ENCODE measurements at regions not wholly inside any gene's neighbourhood (a gene's known extent, or its start where the extent isn't known, plus 50 kb on each side); places are given as distances from the start of the nearest gene placed in this dataset.
"Not testable (repeated sequence)": the region's sequence is repeated elsewhere in the genome, so short reads cannot be mapped to it uniquely, and the experiment has no call there.

DNA sequence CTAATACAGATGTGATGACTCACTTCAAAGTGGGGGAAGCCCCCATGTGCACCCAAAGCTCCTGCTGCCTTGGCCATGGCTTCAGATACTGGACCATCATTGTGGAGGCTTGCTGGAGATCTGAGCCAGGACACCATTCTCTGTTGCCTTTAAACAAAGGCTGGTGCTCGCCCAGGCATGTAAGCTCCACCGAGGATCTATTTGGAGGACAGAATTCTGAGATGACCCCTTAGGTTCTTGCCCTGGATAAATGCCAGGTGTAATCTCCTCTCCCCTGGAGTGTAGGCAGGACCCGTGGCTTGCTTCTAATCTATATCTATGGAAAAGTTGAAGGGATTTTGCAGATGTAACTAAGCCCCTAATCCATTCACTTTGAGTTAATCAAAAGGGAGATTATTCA lies 141.0 kb downstream of the UNC93B1 start:
- not testable (repeated sequence) for H3K4me3 ChIP-seq (ENCODE audit: insufficient read length, low read depth); DNase-seq (ENCODE audit: low read depth, low spot score); H3K36me3 ChIP-seq (ENCODE audit: insufficient read depth, insufficient read length, low read length); H3K9me3 ChIP-seq (ENCODE audit: insufficient read depth, low read length); H3K27me3 ChIP-seq (ENCODE audit: insufficient read depth, insufficient read length); H3K9ac ChIP-seq (ENCODE audit: insufficient read length, low read depth); H3K4me1 ChIP-seq (ENCODE audit: insufficient read depth, insufficient read length)

GRCh38 chr11:67859513-67860161 lies 144.3 kb downstream of the UNC93B1 start:
- not testable (repeated sequence) for H3K36me3 ChIP-seq (ENCODE audit: insufficient read depth, insufficient read length, low read length); H3K27me3 ChIP-seq (ENCODE audit: insufficient read depth, insufficient read length); H3K4me1 ChIP-seq (ENCODE audit: insufficient read depth, insufficient read length); H3K4me3 ChIP-seq (ENCODE audit: insufficient read length, low read depth); H3K9me3 ChIP-seq (ENCODE audit: insufficient read depth, low read length); H3K9ac ChIP-seq (ENCODE audit: insufficient read length, low read depth); DNase-seq (ENCODE audit: low read depth, low spot score)

- DNase-seq (ENCODE audit: low read depth, low spot score); H3K4me3 ChIP-seq (ENCODE audit: insufficient read length, low read depth); H3K27me3 ChIP-seq (ENCODE audit: insufficient read depth, insufficient read length); H3K4me1 ChIP-seq (ENCODE audit: insufficient read depth, insufficient read length); H3K9me3 ChIP-seq (ENCODE audit: insufficient read depth, low read length); H3K36me3 ChIP-seq (ENCODE audit: insufficient read depth, insufficient read length, low read length); H3K9ac ChIP-seq (ENCODE audit: insufficient read length, low read depth): not testable (repeated sequence)
These were observed 153.2 kb downstream of the UNC93B1 start for GRCh38 chr11:67850747-67851146.

DNA sequence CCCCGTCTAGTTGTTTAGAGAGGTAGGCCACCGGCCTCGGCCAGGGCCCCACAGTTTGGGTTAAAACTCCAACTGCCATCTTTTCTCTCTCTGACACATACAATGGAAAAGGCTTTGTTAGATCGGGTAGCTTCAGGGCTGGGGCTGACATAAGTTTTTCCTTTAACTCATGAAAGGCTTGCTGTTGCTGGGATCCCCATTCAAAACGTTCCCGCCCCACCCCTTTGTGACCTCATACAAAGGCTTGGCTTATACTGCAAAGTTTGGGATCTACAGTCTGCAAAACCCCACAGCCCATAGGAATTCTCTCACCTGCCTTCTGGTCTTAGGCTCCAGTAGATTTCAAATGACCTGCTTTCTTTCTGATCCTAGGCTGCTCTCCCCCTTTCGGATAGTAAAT lies 154.1 kb downstream of the UNC93B1 start:
- not testable (repeated sequence) for H3K9me3 ChIP-seq (ENCODE audit: insufficient read depth, low read length); H3K36me3 ChIP-seq (ENCODE audit: insufficient read depth, insufficient read length, low read length); H3K9ac ChIP-seq (ENCODE audit: insufficient read length, low read depth); DNase-seq (ENCODE audit: low read depth, low spot score); H3K27me3 ChIP-seq (ENCODE audit: insufficient read depth, insufficient read length); H3K4me3 ChIP-seq (ENCODE audit: insufficient read length, low read depth); H3K4me1 ChIP-seq (ENCODE audit: insufficient read depth, insufficient read length)

DNA sequence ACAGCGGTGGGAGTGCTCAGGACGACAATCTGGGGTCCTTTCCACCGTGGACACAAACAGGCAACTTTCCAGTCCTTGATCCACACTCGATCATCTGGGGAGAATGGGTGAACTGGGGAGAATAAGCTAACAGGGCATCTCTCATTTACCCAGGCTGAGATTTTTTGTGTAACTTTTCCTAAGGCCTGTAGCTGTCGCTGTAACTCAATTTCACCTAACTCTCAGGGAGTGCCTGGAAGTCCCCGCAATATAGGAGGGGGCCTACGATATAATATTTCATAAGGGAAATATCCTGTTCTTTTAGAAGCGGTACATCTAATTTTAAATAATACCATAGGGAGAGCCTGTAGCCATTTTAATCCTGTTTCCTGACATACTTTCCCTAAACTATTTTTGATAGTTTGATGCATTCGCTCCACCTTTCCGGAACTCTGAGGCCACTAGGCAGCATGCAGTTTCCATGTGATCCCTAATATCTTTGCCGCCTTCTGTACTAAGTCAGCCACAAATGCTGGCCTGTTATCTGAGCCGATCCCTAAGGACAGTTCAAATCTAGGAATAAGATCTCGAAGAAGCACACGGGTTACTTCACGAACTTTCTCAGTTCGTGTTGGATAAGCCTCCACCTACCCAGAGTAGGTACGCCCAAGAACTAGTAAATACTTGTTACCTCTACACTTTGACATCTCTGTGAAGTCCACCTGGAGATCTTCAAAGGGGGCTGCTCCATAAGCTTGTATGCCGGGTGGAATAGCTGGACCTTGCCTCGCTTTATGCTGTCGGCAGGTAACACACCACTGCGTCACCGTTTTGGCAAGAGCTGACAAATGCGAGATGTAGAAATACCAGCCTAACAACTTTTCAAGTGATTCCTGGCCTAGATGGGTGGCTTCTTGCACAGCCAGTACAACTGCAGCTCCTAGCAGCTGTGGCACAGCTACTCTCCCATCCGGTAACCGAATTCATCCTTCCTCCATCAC lies 155.7 kb downstream of the UNC93B1 start:
- not testable (repeated sequence) for H3K36me3 ChIP-seq (ENCODE audit: insufficient read depth, insufficient read length, low read length); DNase-seq (ENCODE audit: low read depth, low spot score); H3K9me3 ChIP-seq (ENCODE audit: insufficient read depth, low read length); H3K4me3 ChIP-seq (ENCODE audit: insufficient read length, low read depth); H3K27me3 ChIP-seq (ENCODE audit: insufficient read depth, insufficient read length); H3K4me1 ChIP-seq (ENCODE audit: insufficient read depth, insufficient read length)
- peak overlapping the region; percentile 42 for H3K9ac ChIP-seq (ENCODE audit: insufficient read length, low read depth)

GRCh38 chr11:67846303-67846702 lies 157.6 kb downstream of the UNC93B1 start:
- not testable (repeated sequence) for H3K36me3 ChIP-seq (ENCODE audit: insufficient read depth, insufficient read length, low read length); H3K27me3 ChIP-seq (ENCODE audit: insufficient read depth, insufficient read length); H3K9me3 ChIP-seq (ENCODE audit: insufficient read depth, low read length); H3K4me1 ChIP-seq (ENCODE audit: insufficient read depth, insufficient read length); DNase-seq (ENCODE audit: low read depth, low spot score); H3K9ac ChIP-seq (ENCODE audit: insufficient read length, low read depth); H3K4me3 ChIP-seq (ENCODE audit: insufficient read length, low read depth)

GRCh38 chr11:67845296-67845695 lies 158.6 kb downstream of the UNC93B1 start:
- not testable (repeated sequence) for H3K9me3 ChIP-seq (ENCODE audit: insufficient read depth, low read length); H3K4me3 ChIP-seq (ENCODE audit: insufficient read length, low read depth); DNase-seq (ENCODE audit: low read depth, low spot score); H3K27me3 ChIP-seq (ENCODE audit: insufficient read depth, insufficient read length); H3K4me1 ChIP-seq (ENCODE audit: insufficient read depth, insufficient read length); H3K9ac ChIP-seq (ENCODE audit: insufficient read length, low read depth); H3K36me3 ChIP-seq (ENCODE audit: insufficient read depth, insufficient read length, low read length)

GRCh38 chr11:67840599-67840998 lies 163.3 kb downstream of the UNC93B1 start:
- H3K4me3 ChIP-seq (ENCODE audit: insufficient read length, low read depth); H3K9me3 ChIP-seq (ENCODE audit: insufficient read depth, low read length); H3K27me3 ChIP-seq (ENCODE audit: insufficient read depth, insufficient read length); H3K4me1 ChIP-seq (ENCODE audit: insufficient read depth, insufficient read length); DNase-seq (ENCODE audit: low read depth, low spot score); H3K36me3 ChIP-seq (ENCODE audit: insufficient read depth, insufficient read length, low read length); H3K9ac ChIP-seq (ENCODE audit: insufficient read length, low read depth): not testable (repeated sequence)

DNA sequence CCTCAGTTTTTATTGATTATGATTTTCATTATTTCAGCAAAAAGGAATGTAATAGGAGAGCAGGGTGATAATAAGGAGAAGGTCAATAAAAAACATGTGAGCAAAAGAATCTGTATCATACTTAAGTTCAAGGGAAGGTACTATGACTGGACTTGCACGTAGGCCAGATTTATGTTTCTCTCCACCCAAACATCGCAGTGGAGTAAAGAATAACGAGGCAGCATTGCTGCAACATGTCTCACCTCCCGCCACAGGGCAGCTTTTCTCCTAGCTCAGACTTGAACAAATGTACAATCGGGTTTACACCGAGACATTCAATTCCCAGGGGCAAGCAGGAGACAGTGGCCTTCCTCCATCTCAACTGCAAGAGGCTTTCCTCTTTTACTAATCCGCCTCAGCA lies 155.7 kb upstream of the ALDH3B2 start:
- DNase-seq (ENCODE audit: low read depth, low spot score); H3K9ac ChIP-seq (ENCODE audit: insufficient read length, low read depth); H3K4me1 ChIP-seq (ENCODE audit: insufficient read depth, insufficient read length); H3K27me3 ChIP-seq (ENCODE audit: insufficient read depth, insufficient read length); H3K36me3 ChIP-seq (ENCODE audit: insufficient read depth, insufficient read length, low read length); H3K9me3 ChIP-seq (ENCODE audit: insufficient read depth, low read length); H3K4me3 ChIP-seq (ENCODE audit: insufficient read length, low read depth): not testable (repeated sequence)

- not testable (repeated sequence) for H3K9me3 ChIP-seq (ENCODE audit: insufficient read depth, low read length); H3K4me3 ChIP-seq (ENCODE audit: insufficient read length, low read depth); H3K36me3 ChIP-seq (ENCODE audit: insufficient read depth, insufficient read length, low read length); H3K4me1 ChIP-seq (ENCODE audit: insufficient read depth, insufficient read length); H3K9ac ChIP-seq (ENCODE audit: insufficient read length, low read depth); DNase-seq (ENCODE audit: low read depth, low spot score); H3K27me3 ChIP-seq (ENCODE audit: insufficient read depth, insufficient read length)
These were observed 152.5 kb upstream of the ALDH3B2 start for GRCh38 chr11:67826951-67827296.

DNA sequence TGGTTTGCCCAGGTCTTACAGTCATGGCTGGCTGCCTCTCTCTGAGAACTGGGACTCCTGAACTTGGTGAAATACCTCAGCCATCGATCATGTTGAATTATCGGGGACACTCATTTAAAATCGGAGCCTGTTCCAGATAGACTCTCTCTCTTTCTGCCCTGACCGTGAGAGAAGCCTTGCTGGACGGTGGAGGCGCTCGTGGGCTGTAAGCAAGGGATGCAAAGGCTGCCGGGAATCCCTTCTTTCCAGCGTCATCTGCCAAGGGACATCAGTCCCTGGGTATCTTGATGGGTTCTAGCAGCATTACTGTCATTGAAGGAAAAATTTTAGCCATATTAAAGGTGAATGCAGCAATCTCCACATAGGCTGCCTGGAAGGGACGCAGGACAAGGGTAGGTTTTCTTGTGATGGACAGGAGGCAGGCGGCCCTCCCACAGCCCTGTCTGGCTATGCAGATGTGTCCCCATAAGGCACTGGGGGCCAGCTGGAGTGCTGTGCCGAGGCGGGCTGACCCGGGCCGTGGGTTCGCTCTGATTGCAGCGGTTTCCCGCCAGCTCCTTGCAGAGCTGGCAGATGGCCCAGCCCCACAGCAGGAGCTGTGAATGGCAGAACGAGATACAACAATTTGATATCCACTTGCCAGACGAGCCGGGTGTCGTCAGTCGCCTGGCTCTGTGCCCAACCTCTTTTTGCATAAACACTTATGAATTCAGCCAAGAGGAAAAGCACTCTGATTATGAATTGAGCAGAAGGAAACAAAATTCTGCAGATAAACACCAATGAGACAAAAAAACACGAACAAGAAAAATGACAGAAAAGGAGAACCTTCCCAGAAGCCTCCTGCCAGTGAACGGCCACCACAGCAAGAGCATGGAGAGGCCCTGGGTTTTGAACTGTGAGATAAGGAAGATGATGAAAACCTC lies 151.9 kb upstream of the ALDH3B2 start:
- H3K27me3 ChIP-seq (ENCODE audit: insufficient read depth, insufficient read length); H3K4me1 ChIP-seq (ENCODE audit: insufficient read depth, insufficient read length); H3K9ac ChIP-seq (ENCODE audit: insufficient read length, low read depth); H3K36me3 ChIP-seq (ENCODE audit: insufficient read depth, insufficient read length, low read length); H3K4me3 ChIP-seq (ENCODE audit: insufficient read length, low read depth); DNase-seq (ENCODE audit: low read depth, low spot score); H3K9me3 ChIP-seq (ENCODE audit: insufficient read depth, low read length): not testable (repeated sequence)
